Psoas muscle (tissue), 7 donors: ENCODE measurements at regions not wholly inside any gene's neighbourhood (a gene's known extent, or its start where the extent isn't known, plus 50 kb on each side); places are given as distances from the start of the nearest gene placed in this dataset.
"Not testable (repeated sequence)": the region's sequence is repeated elsewhere in the genome, so short reads cannot be mapped to it uniquely, and the experiment has no call there.

Source experiments
- ATAC-seq, 4 donors: fragments of 200-7000 bp; cut with Tn5 transposase; one replicate each; pipeline ENCODE4 v1.9.1; 2020; ENCODE audit warnings: moderate library complexity in 3 of 4, mild to moderate bottlenecking in 2 of 4
- DNase-seq, 2 donors: peaks; one replicate each; pipeline ENCODE4 v3.0.0-alpha.2; 2020
- H3K27ac ChIP-seq: fragments of 200-600 bp; one replicate; pipeline ENCODE4 v1.8.0; 2022
- H3K27me3 ChIP-seq, 3 donors: fragments of 200-600 bp in 1 of 3; one replicate each; pipeline versions ENCODE4 v1.6.1 to v1.8.0; 2013 to 2022; ENCODE audit warnings: low read length in 2 of 3, mild to moderate bottlenecking in 2 of 3, moderate library complexity in 1 of 3; ENCODE audit not compliant: insufficient read depth in 3 of 3
- H3K36me3 ChIP-seq, 2 donors: fragments of 200-600 bp in 1 of 2; one replicate each; pipeline versions ENCODE4 v1.6.1 to v1.8.0; 2013 to 2022; ENCODE audit warnings: low read depth in 1 of 2, mild to moderate bottlenecking in 1 of 2, moderate library complexity in 1 of 2; ENCODE audit not compliant: insufficient read depth in 1 of 2
- H3K4me1 ChIP-seq: fragments of 200-600 bp; one replicate; pipeline ENCODE4 v1.8.0; 2022
- H3K4me3 ChIP-seq: fragments of 200-600 bp; one replicate; pipeline ENCODE4 v1.8.0; 2022; ENCODE audit warnings: mild to moderate bottlenecking
- H3K9me3 ChIP-seq: fragments of 200-600 bp; one replicate; pipeline ENCODE4 v1.8.0; 2022
- WGBS, 3 donors: extraction: QIAGEN DNeasy Blood & Tissue Kit; methylation state at CpG; one replicate each; pipeline versions ENCODE4 v1.1.6 to v1.1.7; 2013; 5-methylcytosine and 5-hydroxymethylcytosine counted together
- intact Hi-C, 2 donors: fragments of 100-400 bp; cut with DNase I; formaldehyde crosslinking; loops; one replicate each; pipeline versions ENCODE4 v1.11.0 to v1.14.2; 2022
- TF ChIP-seq, protein P1 (sequence below): fragments of 200-600 bp; IDR thresholded peaks from one replicate; pipeline ENCODE4 v1.8.0; 2022; ENCODE audit warnings: antibody characterized with exemption
- donor health status: healthy with polysubstance abuse.
- donor health status: DM: no; HTN: no; CAD: no; lungs with moderate emphysema.
- donor health status: Bipolar disorder and iron deficiency.
- donor health status: healthy.
- donor health status: DM: yes; HTN: yes; CAD: no.
- donor health status: DM: no; HTN: no; CAD: no.
- donor health status: DM: yes; HTN: yes; CAD: no.

GRCh38 chr7:91503934-91504555, 239.8 kb downstream of the FZD1 start:
- Histone ChIP-seq H3K9me3 (no peaks in the 10 kb centered on the region), H3K27ac (no peak overlapping the region), H3K4me3 (no peak overlapping the region), H3K36me3 (no peaks in the 10 kb centered on the region), H3K4me1 (no peaks in the 10 kb centered on the region), H3K27me3 (no peaks in the 10 kb centered on the region)
- 46 to 69% (median 60%) methylated on average over 3 of the region's 3 CpGs for WGBS, 3 donors
- DNase-seq (no peak), ATAC-seq (no peak)
- intact Hi-C loops = no loop called here
- TF ChIP-seq, protein P1, sequence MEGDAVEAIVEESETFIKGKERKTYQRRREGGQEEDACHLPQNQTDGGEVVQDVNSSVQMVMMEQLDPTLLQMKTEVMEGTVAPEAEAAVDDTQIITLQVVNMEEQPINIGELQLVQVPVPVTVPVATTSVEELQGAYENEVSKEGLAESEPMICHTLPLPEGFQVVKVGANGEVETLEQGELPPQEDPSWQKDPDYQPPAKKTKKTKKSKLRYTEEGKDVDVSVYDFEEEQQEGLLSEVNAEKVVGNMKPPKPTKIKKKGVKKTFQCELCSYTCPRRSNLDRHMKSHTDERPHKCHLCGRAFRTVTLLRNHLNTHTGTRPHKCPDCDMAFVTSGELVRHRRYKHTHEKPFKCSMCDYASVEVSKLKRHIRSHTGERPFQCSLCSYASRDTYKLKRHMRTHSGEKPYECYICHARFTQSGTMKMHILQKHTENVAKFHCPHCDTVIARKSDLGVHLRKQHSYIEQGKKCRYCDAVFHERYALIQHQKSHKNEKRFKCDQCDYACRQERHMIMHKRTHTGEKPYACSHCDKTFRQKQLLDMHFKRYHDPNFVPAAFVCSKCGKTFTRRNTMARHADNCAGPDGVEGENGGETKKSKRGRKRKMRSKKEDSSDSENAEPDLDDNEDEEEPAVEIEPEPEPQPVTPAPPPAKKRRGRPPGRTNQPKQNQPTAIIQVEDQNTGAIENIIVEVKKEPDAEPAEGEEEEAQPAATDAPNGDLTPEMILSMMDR = no peak

DNA sequence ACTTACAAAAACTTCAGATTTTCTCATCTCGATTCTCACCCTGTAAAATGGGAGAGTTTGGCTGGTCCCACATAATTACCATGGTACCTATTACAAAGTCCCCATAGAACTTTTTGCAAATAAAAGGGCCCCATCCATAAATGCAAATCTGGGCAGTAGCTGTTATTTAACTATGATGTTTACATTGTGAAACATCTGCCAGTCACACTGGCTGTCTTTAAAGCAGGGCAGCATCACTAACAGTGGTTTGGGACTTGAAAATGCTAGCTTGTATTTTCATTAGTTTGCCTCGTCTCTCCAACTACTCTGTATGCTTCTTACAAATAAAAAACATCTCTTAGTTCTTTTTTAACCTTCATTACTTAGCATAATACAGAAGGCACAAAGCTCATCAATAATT, 240.7 kb downstream of the FZD1 start:
- Histone ChIP-seq H3K9me3 (no peaks in the 10 kb centered on the region), H3K36me3 (no peaks in the 10 kb centered on the region), H3K4me3 (no peak overlapping the region), H3K4me1 (no peaks in the 10 kb centered on the region), H3K27me3 (no peaks in the 10 kb centered on the region), H3K27ac (no peak overlapping the region)
- TF ChIP-seq, protein P1 = no peak
- intact Hi-C loops = no loop called here
- DNase-seq (no peak), ATAC-seq (no peak)
- WGBS, 3 donors = 80 to 81% (median 81%) methylated on average over 2 of the region's 2 CpGs

- ATAC-seq, DNase-seq, H3K9me3 ChIP-seq, H3K4me3 ChIP-seq, H3K27ac ChIP-seq, H3K27me3 ChIP-seq, H3K4me1 ChIP-seq, H3K36me3 ChIP-seq, intact Hi-C loops: not testable (repeated sequence)
- WGBS, 3 donors = 74 to 79% (median 78%) methylated on average over 9 to 10 of the region's 10 CpGs
Observed at GRCh38 chr7:91506966-91507365, 242.7 kb downstream of the FZD1 start.

GRCh38 chr7:91511861-91512260, 247.6 kb downstream of the FZD1 start:
- H3K36me3 ChIP-seq, H3K4me3 ChIP-seq, ATAC-seq, H3K4me1 ChIP-seq, H3K27me3 ChIP-seq, DNase-seq, H3K27ac ChIP-seq, H3K9me3 ChIP-seq, intact Hi-C loops: not testable (repeated sequence)
- WGBS, 3 donors = 67 to 79% (median 72%) methylated on average over 1 of the region's 1 CpG

DNA sequence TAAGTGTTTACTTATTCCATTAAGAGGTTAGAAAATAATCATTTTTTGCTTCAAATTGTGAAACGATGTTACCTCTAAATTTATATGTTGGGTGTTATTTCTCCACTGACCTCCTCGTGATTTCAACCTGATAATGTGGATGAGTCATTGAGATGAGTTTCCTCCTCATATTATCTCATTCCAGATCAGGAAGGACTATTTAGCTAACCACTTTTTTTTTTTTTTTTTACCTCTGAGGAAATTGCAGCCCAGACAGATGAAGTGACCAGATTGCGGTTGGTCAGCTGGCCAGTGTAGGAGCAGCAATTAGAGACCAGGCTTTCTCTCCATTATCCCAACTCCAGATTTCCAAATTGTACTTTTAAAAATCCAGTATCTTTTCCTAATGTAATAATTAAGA, 248.7 kb downstream of the FZD1 start:
- no peaks in the 10 kb centered on the region for H3K36me3 ChIP-seq
- TF ChIP-seq, protein P1 = no peak
- no peak overlapping the region for H3K27ac ChIP-seq
- 70 to 80% (median 72%) methylated on average over 3 of the region's 3 CpGs for WGBS, 3 donors
- no peak overlapping the region for H3K4me3 ChIP-seq
- intact Hi-C loops = no loop called here
- H3K9me3 ChIP-seq = no peaks in the 10 kb centered on the region
- no peak for DNase-seq
- H3K27me3 ChIP-seq = no peaks in the 10 kb centered on the region
- no peak for ATAC-seq
- no peaks in the 10 kb centered on the region for H3K4me1 ChIP-seq

GRCh38 chr7:91514591-91514990, 250.4 kb downstream of the FZD1 start:
- Histone ChIP-seq H3K36me3 (no peaks in the 10 kb centered on the region), H3K9me3 (no peaks in the 10 kb centered on the region), H3K4me3 (no peak overlapping the region), H3K27me3 (no peaks in the 10 kb centered on the region), H3K4me1 (no peaks in the 10 kb centered on the region), H3K27ac (no peak overlapping the region)
- TF ChIP-seq, protein P1 = no peak
- WGBS, 3 donors = 71 to 80% (median 76%) methylated on average over 4 of the region's 4 CpGs
- DNase-seq = no peak
- no peak for ATAC-seq
- intact Hi-C loops = no loop called here
